ENCODE measurements at regions not wholly inside any gene's neighbourhood (a gene's known extent, or its start where the extent isn't known, plus 50 kb on each side); places are given as distances from the start of the nearest gene placed in this dataset.
A peak's percentile ranks its signal among the peaks of the same experiment; 100 is the strongest.

DNA sequence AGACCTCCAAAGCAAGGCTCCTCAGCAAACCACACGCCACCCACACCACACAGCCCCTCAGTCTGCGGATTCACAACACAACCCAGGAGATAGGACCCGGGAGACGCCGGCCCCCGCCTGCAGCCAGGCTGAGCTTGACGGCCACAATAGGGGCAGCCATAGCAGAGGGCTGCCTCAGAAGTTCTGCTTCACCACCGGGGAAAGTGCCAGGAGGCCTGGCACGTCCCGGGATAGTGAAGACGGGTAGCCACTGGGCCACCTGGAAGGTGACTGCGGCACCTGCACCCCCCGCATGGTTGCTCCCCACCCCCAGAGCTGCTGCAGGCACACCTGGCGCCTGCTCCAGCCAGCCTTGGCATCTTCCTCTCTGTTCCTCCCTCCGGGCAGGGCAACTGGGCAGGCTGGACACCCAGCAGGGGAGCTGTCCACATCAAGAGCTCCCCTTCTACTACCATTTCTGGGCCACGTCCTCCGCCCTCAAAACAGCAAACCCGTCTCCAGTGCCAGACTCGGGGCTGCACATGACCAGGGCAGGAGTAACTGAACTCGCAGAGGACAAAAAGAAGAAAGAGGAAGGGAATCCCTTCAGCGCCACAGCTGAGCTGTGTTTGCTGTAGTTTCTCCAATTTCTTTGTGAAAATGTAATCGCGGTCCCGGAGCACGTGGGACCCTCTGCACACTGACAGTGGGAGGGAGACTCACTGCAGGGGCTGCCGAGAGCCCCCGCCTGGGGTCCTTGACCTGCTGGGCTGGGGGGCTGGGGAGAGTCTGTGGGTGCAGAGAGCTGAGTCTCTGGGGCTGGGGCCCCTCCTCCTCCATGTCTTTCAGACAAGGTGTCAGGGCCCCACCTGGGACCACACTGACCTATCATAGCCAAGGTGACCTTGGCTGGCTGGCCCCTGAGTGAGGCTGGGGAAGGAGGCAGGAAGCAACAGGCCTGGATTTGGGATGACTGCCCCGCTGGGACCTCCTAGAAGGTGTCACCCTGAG, 74.2 kb upstream of the C14orf180 start:
- no peak for DNase-seq

DNA sequence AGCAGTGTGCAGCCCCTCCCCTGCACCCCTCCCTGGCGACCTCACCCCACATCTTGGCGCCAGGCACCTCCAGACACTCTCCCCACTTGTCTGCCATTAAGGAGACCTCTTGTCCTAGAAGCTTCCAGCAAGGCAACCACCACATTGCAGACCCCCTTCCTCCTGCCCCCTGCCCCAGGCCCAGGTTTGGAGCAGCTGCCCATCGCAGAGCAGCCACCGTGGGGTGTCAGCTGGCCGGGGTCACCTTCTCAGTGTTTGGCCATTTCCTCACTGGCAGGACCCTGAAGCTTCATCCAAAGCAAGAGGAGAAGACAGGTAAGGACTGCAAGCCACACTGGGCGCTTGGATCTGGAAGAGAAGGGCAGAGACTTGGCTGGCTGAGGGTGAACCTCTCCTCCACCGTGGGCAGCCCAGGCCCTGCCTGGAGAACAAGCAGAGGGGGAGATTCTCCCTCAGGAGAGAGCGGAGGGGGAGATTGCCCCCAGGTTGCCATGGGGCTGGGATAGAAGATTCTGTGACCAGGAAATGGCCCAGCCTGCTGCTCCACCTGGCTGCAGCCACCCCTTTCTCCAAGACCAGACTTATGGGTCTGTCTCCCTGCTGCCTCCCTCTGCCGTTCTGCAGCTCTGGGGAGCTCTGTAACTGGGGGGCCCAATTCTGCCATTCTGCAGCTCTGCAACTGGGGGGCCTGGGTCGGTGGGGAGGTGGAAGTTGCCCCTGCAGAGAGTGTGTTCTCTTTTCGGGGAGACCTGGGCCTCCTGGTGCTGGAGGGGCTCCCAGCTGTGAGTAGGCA, 72.9 kb upstream of the C14orf180 start:
- no peak for DNase-seq

DNA sequence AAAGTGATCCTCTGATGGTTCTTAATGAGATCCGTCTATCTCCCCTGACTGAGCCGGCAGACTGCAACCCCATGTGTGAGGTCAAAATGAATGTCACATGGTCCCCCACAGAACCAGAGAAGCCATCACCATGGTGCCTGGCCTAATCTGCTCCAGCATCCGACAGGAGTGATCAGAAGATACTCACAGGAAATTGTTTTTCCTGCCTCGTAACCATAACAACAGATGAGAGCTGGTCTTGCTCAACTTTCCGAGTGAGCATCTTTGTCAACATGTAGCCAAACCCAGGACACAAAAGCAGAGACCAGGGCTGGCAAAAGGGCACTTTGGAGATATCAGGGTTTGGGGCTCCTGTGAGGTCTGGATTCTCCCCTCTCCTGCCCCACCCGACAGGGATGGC, 72.1 kb upstream of the C14orf180 start:
- DNase-seq = no peak

DNA sequence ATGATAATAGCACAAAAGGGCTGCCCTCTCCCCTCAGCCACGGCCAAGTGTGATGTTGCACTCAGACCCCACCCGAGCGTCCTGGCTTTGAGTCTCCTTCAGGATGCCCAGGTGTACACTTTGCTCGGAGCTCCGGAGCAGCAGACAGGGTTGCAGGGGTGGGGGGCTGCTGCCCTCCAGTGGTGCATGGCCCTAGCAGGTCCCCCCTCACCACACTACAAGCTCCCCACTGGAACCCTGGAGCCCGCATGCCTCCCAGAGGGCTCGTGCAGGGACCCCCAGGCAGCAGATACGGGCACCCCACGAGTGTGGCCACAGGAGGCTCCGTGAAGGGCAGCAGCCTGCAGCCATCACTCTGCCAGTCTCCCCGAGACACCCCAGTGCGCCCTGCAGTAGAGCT, 69.9 kb upstream of the C14orf180 start:
- DNase-seq = peak; percentile 36 to 69

DNA sequence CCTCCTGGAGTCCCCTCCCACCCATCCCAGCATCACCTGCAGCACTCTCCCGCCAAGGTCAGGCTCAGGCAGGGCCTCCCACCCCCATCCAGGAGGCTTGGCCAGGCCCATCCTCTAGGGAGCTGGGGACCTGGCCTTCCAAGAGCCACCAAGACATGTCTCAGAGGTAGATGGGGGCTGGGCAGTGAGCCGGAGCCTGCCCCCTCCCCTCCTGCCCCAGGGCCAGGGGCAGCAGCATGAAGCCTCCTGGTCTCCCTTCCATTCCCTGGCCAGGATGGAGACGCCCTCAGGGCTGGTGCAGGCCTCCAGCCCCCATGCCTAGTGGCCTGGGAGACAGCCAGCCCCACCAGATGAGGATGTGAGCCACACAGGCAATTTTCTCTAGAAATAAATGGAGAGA, 69.3 kb upstream of the C14orf180 start:
- DNase-seq = no peak

DNA sequence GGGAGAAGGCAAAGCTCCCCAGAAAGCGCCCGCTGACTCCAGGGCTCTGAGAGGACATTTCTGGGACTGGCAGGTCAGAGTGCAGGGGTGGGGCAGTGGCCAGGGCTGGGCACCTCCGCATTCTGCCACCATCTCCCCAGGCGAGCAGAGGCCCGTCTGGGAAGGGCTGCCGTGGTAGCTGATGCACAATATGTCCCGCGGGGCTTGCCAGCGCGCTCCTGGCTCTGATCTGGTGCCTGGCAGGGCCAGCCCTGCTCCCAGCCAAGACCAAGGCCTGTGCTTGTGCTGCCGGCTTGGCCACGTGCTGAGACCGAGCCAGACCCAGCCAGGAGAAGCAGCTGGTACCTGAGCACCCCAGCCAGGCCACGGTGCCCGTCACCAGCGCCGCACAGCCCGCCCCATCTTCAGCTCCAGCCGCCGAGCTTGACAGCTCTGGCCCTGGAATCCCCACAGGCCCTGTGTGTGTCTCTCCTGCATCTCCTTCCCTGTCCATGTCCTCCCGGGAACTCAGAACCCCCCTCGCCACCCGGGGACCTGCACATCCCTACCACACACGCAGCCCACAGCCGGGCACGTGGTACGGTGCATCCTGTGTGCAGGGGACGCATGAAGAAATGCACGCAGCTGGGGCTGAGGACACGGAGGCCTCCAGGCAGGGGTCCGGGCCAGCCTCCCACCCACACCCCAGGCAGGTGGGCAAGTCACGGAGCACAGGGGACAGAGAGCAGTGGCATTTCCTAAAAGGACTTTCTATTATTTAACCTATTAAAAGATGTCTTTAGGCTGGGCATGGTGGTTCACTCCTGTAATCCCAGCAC, 68.6 kb upstream of the C14orf180 start:
- no peak for DNase-seq

DNA sequence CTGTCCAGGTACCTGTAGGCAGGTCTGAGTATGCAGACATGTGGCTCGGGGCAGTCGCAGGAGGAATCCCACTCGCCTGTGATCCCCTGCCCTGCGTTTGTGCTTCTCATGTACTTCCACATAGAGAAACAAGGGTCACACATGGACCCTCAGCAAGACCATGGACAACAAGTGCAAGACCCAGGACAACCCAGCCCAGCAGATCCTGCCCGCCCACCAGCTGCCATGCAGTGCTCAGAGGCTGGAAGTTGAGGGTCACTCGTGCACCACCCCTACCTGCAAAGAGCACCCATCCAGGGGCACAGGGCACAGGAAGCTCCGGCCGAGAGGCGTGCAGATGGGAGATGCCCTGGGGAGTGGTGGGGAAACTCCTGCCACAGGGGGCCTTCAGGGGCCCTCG, 67.5 kb upstream of the C14orf180 start:
- DNase-seq = no peak

DNA sequence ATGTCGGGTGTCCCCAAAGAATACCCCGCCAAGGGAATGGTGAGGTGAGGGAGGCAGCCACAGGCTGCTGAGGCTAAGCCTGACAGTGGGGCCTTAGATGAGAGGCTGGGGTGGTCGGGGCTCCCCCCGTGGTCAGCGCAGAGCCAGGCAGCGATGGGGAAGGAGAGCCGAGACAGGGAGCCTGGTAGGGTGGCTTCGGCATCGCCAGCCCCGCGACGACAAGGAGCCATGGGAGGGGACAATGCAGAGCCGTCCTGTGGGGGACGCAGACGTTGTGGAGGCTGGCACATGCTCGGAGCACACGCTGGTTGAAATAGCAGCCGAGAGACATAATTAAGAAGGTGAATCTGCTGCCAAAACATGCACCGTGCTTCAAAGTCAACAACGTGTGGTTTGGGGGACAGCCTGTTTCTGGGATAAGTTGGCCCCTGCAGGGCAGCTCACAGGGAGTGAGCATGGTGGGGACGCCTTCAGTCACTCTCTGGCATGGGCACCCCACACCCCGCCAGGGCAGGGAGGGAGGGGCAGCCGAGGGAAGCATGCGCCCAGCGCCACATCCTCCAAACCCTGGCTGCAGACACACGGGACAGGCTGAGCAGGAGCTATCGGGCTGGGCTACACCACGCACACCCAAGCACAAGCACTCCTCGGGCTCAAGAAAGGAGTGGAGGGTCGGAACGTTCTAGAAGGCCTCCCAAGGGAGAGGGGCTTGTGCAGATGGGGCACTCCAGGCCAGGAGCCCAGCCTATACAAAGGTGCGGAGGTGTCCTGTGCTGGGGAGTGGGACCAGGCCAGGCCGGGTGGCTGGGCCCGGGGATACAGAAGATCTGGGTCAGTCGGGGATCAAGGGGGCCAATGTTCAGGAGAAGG, 66.6 kb upstream of the C14orf180 start:
- no peak for DNase-seq

DNA sequence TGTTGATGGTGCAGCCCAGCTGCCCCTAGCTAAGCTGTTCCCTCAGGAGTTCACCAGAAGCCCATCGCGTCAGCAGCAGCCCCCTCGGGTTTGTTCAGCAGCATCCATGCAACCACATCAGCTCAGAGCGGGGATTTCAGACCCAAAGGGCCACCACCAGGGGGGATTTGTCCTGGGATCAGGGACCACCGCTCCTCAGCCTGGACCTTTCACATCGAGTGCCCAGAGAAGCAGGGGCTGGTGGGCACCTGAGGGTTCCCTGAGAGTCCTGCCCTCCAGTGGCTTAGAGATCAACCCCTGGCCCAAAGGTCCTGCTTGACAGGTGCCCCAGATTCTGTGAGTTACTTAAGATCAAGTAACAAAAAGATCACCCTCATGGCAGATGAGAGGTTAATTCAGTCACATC, 65.9 kb upstream of the C14orf180 start:
- DNase-seq = no peak

DNA sequence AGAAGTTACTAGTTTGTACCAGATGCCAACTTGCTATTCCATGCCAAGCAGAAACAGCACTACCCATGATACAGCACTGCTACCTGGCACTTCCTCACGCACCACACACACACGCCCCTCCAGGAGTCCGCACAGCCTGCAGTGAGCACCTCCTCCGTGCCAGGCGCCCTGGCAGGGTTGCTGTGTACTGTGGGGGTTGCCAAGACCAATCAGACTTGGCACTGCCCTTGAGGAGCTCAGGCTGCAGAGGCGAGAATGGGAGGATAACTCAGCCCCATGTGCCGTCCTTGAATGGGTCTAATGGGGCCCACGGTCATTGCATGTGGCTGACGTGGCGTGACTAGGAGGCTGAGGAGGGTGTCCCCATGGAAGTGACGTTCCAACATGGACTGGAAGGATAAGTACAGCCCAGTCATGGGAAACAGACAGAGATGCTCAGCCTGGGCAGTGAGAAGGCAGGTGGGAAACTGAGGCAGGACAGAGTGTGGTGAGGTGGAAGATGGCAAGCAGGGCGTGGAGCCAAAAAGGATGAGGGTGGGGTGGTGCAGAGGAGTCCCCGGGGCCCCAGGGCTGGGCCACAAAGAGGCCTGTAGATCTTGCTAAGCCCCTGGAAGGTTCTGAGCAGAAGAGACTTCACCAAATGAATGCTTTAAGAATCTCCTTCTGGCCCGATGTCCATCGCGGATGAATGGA, 65.3 kb upstream of the C14orf180 start:
- no peak for DNase-seq

DNA sequence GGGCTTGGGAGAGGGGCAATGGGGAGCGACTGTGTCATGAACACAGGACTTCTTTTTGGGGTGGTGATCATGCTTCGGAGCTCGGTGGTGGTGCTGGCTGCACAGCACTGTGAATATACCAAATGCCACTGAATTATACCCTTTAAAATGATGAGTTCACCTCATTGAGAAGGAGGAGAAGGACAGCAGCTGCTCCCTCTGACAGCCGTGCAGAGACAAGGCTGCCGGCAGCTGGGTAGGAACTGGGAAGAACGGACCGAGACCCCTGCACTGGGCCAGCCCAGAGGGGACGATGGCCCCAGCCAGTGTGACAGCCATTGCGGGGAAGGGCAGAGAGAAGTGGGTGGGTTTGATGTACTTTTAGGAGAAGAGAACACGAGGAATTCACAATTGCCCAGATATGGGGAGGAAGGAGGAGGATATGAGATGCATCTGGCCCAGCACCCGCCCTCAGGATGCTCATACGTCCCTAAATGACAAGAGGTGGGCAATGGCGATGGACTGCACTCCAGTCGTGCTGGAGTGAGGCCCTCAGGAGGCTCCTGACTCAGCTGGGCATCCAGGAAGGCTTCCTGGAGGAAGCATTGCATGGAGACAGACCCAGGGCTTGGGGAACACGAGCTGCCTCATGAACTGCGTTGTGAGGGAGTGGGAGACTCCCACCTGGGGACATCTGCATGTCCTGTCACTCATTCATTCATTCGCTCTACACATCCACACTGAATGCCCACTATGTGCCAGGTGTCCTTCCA, 64.3 kb upstream of the C14orf180 start:
- DNase-seq = no peak

DNA sequence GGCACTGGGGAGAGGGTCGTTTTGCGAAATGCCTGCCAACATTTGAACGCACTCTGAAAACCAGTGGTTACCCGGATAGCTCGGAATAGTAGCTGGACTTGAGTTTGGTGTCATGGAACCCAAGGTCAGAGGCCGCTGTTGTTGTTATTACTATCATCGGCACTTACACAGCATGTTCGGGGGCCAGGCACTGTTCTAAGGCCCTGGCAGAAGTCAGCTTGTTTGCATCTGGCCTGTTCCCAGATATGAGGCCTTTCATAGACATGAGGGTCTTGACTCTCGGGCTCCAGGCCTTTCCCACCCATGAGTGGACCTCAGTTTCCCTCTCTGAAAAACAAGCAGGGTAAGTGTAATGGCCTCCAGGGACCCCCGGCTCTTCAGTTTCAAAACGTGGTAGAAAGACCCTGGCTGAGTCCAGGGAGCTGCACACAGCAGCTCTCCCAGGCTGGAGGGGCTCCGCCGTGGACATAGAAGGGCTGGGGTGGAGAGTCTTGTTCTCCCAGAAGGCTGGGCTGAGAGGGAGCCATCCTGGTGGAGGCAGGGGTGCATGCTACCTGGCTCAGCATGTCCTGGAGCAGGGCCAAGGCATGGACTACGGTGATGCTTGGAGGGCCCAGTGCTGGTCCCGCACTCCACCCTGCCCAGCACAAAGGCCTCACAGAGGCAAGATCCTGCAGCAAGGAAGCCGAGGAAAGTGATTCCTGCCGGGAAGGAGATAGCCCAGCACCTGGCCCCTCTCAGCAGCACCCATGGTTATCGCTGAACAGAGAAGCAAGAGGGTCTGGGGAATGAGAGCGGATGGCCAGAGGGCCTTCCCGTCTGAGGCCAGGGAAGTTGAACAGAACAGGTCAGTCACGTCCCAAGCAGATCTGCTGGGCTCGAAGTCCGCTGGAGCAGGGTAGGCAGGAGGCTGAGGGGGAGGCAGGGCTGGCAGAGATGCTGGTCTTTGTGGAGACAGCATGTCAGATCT, 63.5 kb upstream of the C14orf180 start:
- DNase-seq = no peak

DNA sequence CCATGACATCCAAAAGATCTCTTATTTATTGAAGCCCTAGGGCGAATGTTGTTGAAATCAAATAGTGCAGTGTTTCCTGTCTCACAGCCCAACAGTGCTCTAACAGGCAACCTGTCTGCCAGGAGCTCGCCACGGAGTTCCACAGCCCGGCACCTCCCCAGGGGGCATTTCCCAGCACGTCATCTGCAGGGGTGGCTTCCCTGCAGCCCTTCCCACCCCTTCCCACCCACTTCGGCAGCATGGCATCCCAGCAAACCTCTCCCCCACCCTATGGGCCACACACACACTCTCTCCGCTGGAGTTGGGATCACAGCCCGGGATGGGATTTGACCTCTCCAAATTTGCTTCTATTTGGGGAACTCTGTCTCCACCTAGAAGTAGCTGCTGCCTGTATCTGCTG, 62.7 kb upstream of the C14orf180 start:
- DNase-seq = no peak

DNA sequence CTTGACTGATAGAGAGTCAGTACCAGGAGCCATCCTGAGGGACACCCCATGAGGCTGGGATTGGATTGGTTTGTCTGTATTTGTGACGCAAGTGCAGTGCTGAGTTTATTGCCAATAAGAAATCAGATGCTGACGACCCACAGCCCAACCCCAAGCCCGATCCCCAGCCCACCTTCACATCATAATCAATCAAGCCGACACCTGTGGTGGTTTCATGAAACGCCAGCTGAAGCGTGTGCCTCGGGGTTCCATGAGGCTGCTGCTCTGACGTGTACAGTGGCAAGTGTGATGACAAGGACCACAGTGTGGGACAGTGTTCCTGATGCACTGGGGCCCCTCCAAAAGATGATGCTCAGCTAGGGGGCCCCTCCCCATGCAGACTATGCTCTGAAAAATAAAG, 62.1 kb upstream of the C14orf180 start:
- DNase-seq = no peak

DNA sequence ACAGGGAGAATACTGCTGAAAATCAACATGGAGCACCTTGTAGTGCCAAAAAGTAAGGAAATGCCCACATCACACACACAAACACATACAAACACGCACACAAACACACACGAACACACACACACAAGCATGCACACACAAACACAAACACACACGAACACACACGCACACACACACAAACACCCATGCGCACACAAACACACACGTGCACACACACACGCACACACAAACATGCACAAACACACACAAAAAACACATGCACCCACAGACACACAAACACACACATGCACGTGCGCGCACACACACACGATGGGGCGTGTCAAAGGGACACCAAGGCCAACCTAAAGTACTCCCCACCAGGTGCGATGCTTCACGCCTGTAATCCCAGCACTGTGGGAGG, 61.7 kb upstream of the C14orf180 start:
- DNase-seq = no peak

DNA sequence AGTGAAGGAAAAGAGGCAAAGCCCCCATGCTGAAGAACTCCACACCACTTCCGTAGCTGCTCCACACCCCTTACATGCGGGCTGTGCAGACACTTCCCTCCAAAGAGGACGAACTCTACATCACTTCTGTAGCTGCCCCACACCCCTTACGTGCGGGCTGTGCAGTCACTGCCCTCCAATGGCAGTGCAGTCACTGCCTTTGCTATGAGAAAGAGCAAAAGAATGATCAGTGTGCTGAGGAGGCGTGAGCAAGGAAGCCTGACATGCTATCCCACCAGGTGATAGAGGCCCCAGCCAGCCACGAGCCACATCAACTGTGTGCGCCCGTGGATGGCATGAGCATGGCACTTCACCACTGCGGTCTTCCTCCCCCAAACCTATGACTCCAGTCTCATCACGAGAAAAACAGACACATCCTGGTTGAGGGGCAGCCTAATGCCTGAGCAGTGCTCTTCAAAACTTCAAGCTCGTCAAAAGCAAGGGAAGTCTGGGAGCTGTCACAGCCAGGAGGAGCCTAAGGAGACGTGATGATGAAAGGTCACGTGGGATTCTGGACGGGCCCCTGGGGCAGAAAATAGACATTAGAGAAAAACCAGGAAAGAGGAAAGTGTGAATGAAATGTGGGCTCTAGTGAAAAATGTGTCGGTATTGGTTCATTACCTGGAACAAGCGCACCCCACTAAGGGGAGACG, 60.8 kb upstream of the C14orf180 start:
- DNase-seq = no peak

DNA sequence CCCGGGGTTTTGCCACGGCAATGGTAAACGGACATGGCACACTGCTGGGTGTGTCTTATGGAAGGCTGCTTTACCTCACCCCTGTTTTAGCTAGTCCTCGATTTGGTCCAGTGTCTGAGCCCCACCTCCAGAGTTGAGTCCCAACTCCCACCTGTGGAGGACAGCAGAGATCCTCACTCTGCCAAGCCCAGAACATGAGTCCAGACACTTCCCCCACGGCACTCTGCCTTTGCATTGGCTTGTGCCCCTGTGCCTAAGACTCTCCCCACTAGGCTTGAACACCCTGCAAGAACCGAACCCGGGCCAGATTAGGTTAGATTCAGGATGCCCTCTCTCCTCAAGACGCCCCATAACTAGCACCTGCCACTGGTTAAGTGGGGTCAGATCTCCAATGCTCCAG, 59.8 kb upstream of the C14orf180 start:
- DNase-seq = no peak

DNA sequence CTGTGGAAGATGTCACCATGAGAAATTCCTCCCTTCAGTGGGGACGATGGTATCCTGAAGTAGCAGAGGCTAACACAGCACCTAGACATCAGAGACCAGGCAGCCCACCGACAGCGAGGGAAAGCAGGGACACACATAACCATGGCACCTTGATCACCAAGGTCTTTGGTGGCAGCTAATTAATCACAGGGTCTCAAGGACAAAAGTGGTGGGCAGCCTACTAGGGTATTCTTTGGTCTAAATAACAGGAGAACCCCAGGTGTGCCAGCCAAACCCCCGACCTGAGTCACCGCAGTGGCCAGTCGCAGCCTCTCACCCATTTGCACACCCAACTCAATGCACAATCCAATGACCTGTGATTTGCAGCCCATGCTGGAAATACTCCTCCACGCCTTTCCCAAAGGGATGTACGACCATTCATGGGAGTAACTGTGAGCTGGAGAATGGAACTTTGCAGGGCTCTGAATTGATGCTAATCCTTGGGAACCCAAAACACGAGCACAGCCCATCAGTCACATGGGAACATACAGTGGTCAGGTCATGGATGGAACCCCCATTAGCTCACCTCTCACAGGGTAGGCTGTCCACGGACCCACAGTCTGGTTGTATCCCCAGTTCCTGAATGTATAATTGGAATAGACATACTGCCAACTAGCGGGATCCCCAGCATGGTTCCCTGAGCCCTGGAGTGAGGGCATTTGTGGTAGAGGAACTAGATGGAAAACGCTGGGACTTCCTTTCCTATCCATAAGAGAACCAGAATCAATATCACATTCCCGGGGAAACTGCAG, 58.7 kb upstream of the C14orf180 start:
- no peak for DNase-seq

Data from NCI-H524 (cell line).